ENCODE measurements at regions not wholly inside any gene's neighbourhood (a gene's known extent, or its start where the extent isn't known, plus 50 kb on each side); places are given as distances from the start of the nearest gene placed in this dataset.

GRCh38 chr3:106036696-106037095, 167.9 kb upstream of the CBLB start:
- TF ChIP-seq EZH2phosphoT487 (IDR thresholded peaks at IDR 0.05; ENCODE audit: borderline replicate concordance), result no peak
- no peak for TF ChIP-seq CTCF (conservative IDR thresholded peaks at IDR 0.05; ENCODE audit: low read length)
- Histone ChIP-seq H3K4me3 (ENCODE audit: low read length, poor library complexity, severe bottlenecking) (no peak overlapping the region), H3K4me2 (ENCODE audit: low read depth, low read length, poor library complexity, severe bottlenecking) (no peak overlapping the region), H3K79me2 (ENCODE audit: insufficient read depth, low read length) (no peaks in the 10 kb centered on the region), H3K27me3 (ENCODE audit: insufficient read depth, low read length, poor library complexity, severe bottlenecking) (no peaks in the 10 kb centered on the region), H3K36me3 (ENCODE audit: insufficient read depth, low read length) (no peaks in the 10 kb centered on the region), H3F3A (ENCODE audit: low read depth) (no peaks in the 10 kb centered on the region), H4K20me1 (ENCODE audit: insufficient read depth, low read length, poor library complexity, severe bottlenecking) (no peaks in the 10 kb centered on the region), H3K9me3 (ENCODE audit: insufficient read depth, low read depth, low read length) (peaks cover 3% of the 10 kb centered on the region; the same call in 1 of the 2 replicates), H2AFZ (ENCODE audit: low read length) (no peak overlapping the region), H3K9ac (ENCODE audit: low read depth, low read length, poor library complexity, severe bottlenecking) (no peak overlapping the region), H3K4me1 (ENCODE audit: insufficient read depth, low read length, poor library complexity, severe bottlenecking) (no peaks in the 10 kb centered on the region), H3K9me2 (replicated peaks; ENCODE audit: low read depth, low read length) (no peaks in the 10 kb centered on the region)

GRCh38 chr3:106047221-106047620, 178.4 kb upstream of the CBLB start:
- Histone ChIP-seq H4K20me1 (ENCODE audit: insufficient read depth, low read length, poor library complexity, severe bottlenecking) (no peaks in the 10 kb centered on the region), H3K9me3 (ENCODE audit: insufficient read depth, low read depth, low read length) (no peaks in the 10 kb centered on the region), H3K9me2 (replicated peaks; ENCODE audit: low read depth, low read length) (no peaks in the 10 kb centered on the region), H3K4me2 (ENCODE audit: low read depth, low read length, poor library complexity, severe bottlenecking) (no peak overlapping the region), H3K4me3 (ENCODE audit: low read length, poor library complexity, severe bottlenecking) (no peak overlapping the region), H3K4me1 (ENCODE audit: insufficient read depth, low read length, poor library complexity, severe bottlenecking) (no peaks in the 10 kb centered on the region), H3K36me3 (ENCODE audit: insufficient read depth, low read length) (no peaks in the 10 kb centered on the region), H2AFZ (ENCODE audit: low read length) (no peak overlapping the region), H3K27me3 (ENCODE audit: insufficient read depth, low read length, poor library complexity, severe bottlenecking) (no peaks in the 10 kb centered on the region), H3K9ac (ENCODE audit: low read depth, low read length, poor library complexity, severe bottlenecking) (no peak overlapping the region), H3F3A (ENCODE audit: low read depth) (no peaks in the 10 kb centered on the region), H3K79me2 (ENCODE audit: insufficient read depth, low read length) (no peaks in the 10 kb centered on the region)
- TF ChIP-seq EZH2phosphoT487 (IDR thresholded peaks at IDR 0.05; ENCODE audit: borderline replicate concordance), result no peak
- TF ChIP-seq CTCF (conservative IDR thresholded peaks at IDR 0.05; ENCODE audit: low read length), result no peak

GRCh38 chr3:106048946-106049481, 180.2 kb upstream of the CBLB start:
- H3K4me1 ChIP-seq (ENCODE audit: insufficient read depth, low read length, poor library complexity, severe bottlenecking), result no peaks in the 10 kb centered on the region
- H3K27me3 ChIP-seq (ENCODE audit: insufficient read depth, low read length, poor library complexity, severe bottlenecking), result no peaks in the 10 kb centered on the region
- H3K79me2 ChIP-seq (ENCODE audit: insufficient read depth, low read length), result no peaks in the 10 kb centered on the region
- no peak overlapping the region for H3K4me3 ChIP-seq (ENCODE audit: low read length, poor library complexity, severe bottlenecking)
- no peak overlapping the region for H3K4me2 ChIP-seq (ENCODE audit: low read depth, low read length, poor library complexity, severe bottlenecking)
- H2AFZ ChIP-seq (ENCODE audit: low read length), result no peak overlapping the region
- no peaks in the 10 kb centered on the region for H4K20me1 ChIP-seq (ENCODE audit: insufficient read depth, low read length, poor library complexity, severe bottlenecking)
- H3K36me3 ChIP-seq (ENCODE audit: insufficient read depth, low read length), result no peaks in the 10 kb centered on the region
- no peaks in the 10 kb centered on the region for H3F3A ChIP-seq (ENCODE audit: low read depth)
- H3K9me2 ChIP-seq (replicated peaks; ENCODE audit: low read depth, low read length), result no peaks in the 10 kb centered on the region
- no peaks in the 10 kb centered on the region for H3K9me3 ChIP-seq (ENCODE audit: insufficient read depth, low read depth, low read length)
- H3K9ac ChIP-seq (ENCODE audit: low read depth, low read length, poor library complexity, severe bottlenecking), result no peak overlapping the region
- TF ChIP-seq EZH2phosphoT487 (IDR thresholded peaks at IDR 0.05; ENCODE audit: borderline replicate concordance) (no peak), CTCF (conservative IDR thresholded peaks at IDR 0.05; ENCODE audit: low read length) (no peak)
